A549 (cell line): ENCODE measurements at regions not wholly inside any gene's neighbourhood (a gene's known extent, or its start where the extent isn't known, plus 50 kb on each side); places are given as distances from the start of the nearest gene placed in this dataset.

Experiments used
- ATAC-seq, 2 experiments: fragments of 200-7000 bp in 1 of 2; fragments of >200 bp in 1 of 2; cut with Nextera tagmentation in 1 of 2; cut with Tn5 transposase in 1 of 2; 3 replicates each; pipeline versions ENCODE4 v1.8.0 to v1.9.1; 2018 to 2020; ENCODE audit warnings: mild to moderate bottlenecking in 1 of 2, moderate library complexity in 1 of 2
- CTCF ChIA-PET: fragments of 300-600 bp; sonication (Branson Sonifier 250); formaldehyde crosslinking; extraction: SDS; loops from one replicate; lab custom pipeline; 2021; ENCODE audit warnings: antibody characterized with exemption, inconsistent platforms; lab: Yijun Ruan, JAX
- POLR2A ChIA-PET: fragments of 350-600 bp; formaldehyde crosslinking; extraction: SDS; loops from one replicate; lab custom pipeline; 2021; ENCODE audit warnings: antibody characterized with exemption, inconsistent platforms; lab: Yijun Ruan, JAX
- DNase-seq, 2 experiments: peaks; one replicate each; pipeline versions ENCODE4 v3.0.0 to v3.0.0-alpha.2; 2011 to 2016; ENCODE audit warnings: low read depth in 1 of 2, low spot score in 1 of 2
- FAIRE-seq: peaks from 2 replicates; lab custom pipeline; 2011; peaks lifted over from hg19 to GRCh38; lab: Jason Lieb, UNC
- H3K27ac ChIP-seq, 2 experiments: fragments of >200 bp; sonication (Bioruptor Twin); formaldehyde crosslinking; 3 replicates each; pipeline ENCODE4 v1.5.1; 2016 to 2017
- H3K4me1 ChIP-seq: fragments of >200 bp; sonication (Bioruptor Twin); formaldehyde crosslinking; 3 replicates; pipeline ENCODE4 v1.6.1; 2016
- H3K4me2 ChIP-seq: fragments of >200 bp; sonication (Bioruptor Twin); formaldehyde crosslinking; 3 replicates; pipeline ENCODE4 v1.6.1; 2016
- H3K4me3 ChIP-seq: fragments of >200 bp; sonication (Bioruptor Twin); formaldehyde crosslinking; 3 replicates; pipeline ENCODE4 v1.5.1; 2016
- H3K9me3 ChIP-seq: fragments of >200 bp; sonication (Bioruptor Twin); formaldehyde crosslinking; 3 replicates; pipeline ENCODE4 v1.6.1; 2016
- BCL3 ChIP-seq: fragments of >200 bp; sonication (Bioruptor Twin); formaldehyde crosslinking; IDR thresholded peaks from 3 replicates; pipeline ENCODE4 v1.6.1; 2016
- BHLHE40 ChIP-seq: IDR thresholded peaks from 2 replicates; pipeline ENCODE4 v1.6.1; 2012; ENCODE audit warnings: low read depth, low read length, inconsistent platforms
- CEBPB ChIP-seq, 2 experiments: fragments of >200 bp in 1 of 2; sonication (Bioruptor Twin) in 1 of 2; formaldehyde crosslinking in 1 of 2; IDR thresholded peaks; 2 replicates each; pipeline ENCODE4 v1.6.1; 2012 to 2016
- CHD2 ChIP-seq: fragments of 150-350 bp; IDR thresholded peaks from 2 replicates; pipeline ENCODE4 v1.6.1; 2014; ENCODE audit warnings: low read length; ENCODE audit not compliant: partially characterized antibody
- CTCF ChIP-seq: fragments of >200 bp; sonication (Bioruptor Twin); formaldehyde crosslinking; IDR thresholded peaks from 3 replicates; pipeline ENCODE4 v1.5.1; 2016
- EHF ChIP-seq: fragments of 250-450 bp; sonication (Bioruptor Pico); IDR thresholded peaks from 2 replicates; pipeline ENCODE4 v1.5.0; 2020; ENCODE audit warnings: mild to moderate bottlenecking
- EHMT2 ChIP-seq: fragments of 200-600 bp; sonication (generic); IDR thresholded peaks from 2 replicates; pipeline ENCODE4 v1.6.1; 2016; ENCODE audit warnings: antibody characterized with exemption, low read depth, mild to moderate bottlenecking, moderate library complexity
- ESRRA ChIP-seq: fragments of 150-350 bp; IDR thresholded peaks from 2 replicates; pipeline ENCODE4 v1.6.1; 2014; ENCODE audit warnings: mild to moderate bottlenecking, low read length, borderline replicate concordance
- FOSL2 ChIP-seq, 2 experiments: fragments of 450-650 bp in 1 of 2; fragments of >200 bp in 1 of 2; sonication (Bioruptor Twin) in 1 of 2; formaldehyde crosslinking; IDR thresholded peaks; 2 replicates each; pipeline versions ENCODE4 v1.5.0 to v1.6.1; 2016 to 2020; ENCODE audit warnings: mild to moderate bottlenecking in 1 of 2, moderate library complexity in 1 of 2
- HOXA7 ChIP-seq: fragments of 250-450 bp; sonication (Bioruptor Pico); IDR thresholded peaks from 2 replicates; pipeline ENCODE4 v1.5.0; 2020; ENCODE audit warnings: mild to moderate bottlenecking, moderate library complexity
- HOXB5 ChIP-seq: fragments of 250-450 bp; sonication (Bioruptor Pico); IDR thresholded peaks from 2 replicates; pipeline ENCODE4 v1.5.0; 2020; ENCODE audit warnings: mild to moderate bottlenecking, moderate library complexity
- JUN ChIP-seq, 2 experiments: fragments of >200 bp; sonication (Bioruptor Twin); formaldehyde crosslinking; IDR thresholded peaks; 2 replicates in 1 of 2; 3 replicates in 1 of 2; pipeline ENCODE4 v1.6.1; 2016 to 2017
- JUNB ChIP-seq: fragments of >200 bp; sonication (Bioruptor Twin); formaldehyde crosslinking; IDR thresholded peaks from 2 replicates; pipeline ENCODE4 v1.6.1; 2016
- KDM1A ChIP-seq: fragments of 200-600 bp; sonication (generic); IDR thresholded peaks from 2 replicates; pipeline ENCODE4 v1.6.1; 2016; ENCODE audit warnings: low read depth, mild to moderate bottlenecking
- MAFK ChIP-seq: fragments of 450-650 bp; IDR thresholded peaks from 2 replicates; pipeline ENCODE4 v1.6.1; 2014; ENCODE audit not compliant: partially characterized antibody
- MAZ ChIP-seq: fragments of 150-350 bp; IDR thresholded peaks from 2 replicates; pipeline ENCODE4 v1.6.1; 2014; ENCODE audit warnings: antibody characterized with exemption, low read depth, low read length, borderline replicate concordance
- MYC ChIP-seq: IDR thresholded peaks from 2 replicates; pipeline ENCODE4 v1.6.1; 2012; ENCODE audit warnings: mild to moderate bottlenecking, inconsistent platforms, low read length, improper control_type of control experiment, borderline replicate concordance
- NPAS2 ChIP-seq: fragments of 250-450 bp; sonication (Bioruptor Pico); IDR thresholded peaks from 2 replicates; pipeline ENCODE4 v1.8.0; 2022; ENCODE audit warnings: mild to moderate bottlenecking, moderate library complexity, borderline replicate concordance
- POLR2AphosphoS2 ChIP-seq: conservative IDR thresholded peaks from 2 replicates; pipeline ENCODE4 v1.6.1; 2012; ENCODE audit warnings: low read length, improper control_type of control experiment, inconsistent platforms
- SREBF2 ChIP-seq: fragments of 450-650 bp; IDR thresholded peaks from 2 replicates; pipeline ENCODE4 v1.6.1; 2014; ENCODE audit warnings: mild to moderate bottlenecking, moderate library complexity
- TFCP2L1 ChIP-seq: fragments of 250-450 bp; sonication (Bioruptor Pico); IDR thresholded peaks from 2 replicates; pipeline ENCODE4 v1.5.0; 2021; ENCODE audit warnings: mild to moderate bottlenecking
- USF2 ChIP-seq: fragments of 450-650 bp; IDR thresholded peaks from 2 replicates; pipeline ENCODE4 v1.6.1; 2014; ENCODE audit warnings: antibody characterized with exemption
- WGBS: methylation state at CpG from one replicate; pipeline ENCODE4 v1.1.6; 2017; ENCODE audit errors: missing lambda C conversion rate; 5-methylcytosine and 5-hydroxymethylcytosine counted together
- TF ChIP-seq, protein P1 (sequence below): IDR thresholded peaks from 2 replicates; pipeline ENCODE4 v1.6.1; 2012

DNA sequence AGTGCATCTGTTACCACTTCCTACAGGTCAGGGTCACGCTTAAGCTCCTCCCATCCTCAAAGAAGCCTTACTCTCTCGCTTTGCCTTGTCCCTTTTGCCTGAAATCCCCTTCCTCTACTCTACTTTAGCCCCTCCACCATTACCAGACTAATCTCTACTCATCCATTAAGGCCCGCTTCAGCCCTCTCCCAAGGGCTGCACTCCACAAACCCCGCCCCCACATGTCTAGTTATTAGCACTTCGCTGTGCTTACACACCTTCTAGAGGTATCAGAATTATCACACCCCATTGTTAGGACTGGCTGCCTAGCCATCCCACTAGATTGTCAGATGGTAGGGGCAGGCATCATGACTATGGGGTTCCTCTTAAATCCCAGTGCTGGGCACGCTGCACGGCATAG is 565.7 kb upstream of the WWC1 start:
- H3K4me3 ChIP-seq: no peak overlapping the region
- ChIA-PET CTCF (interaction anchor here (0.5 to 1.1 kb wide), 2 partner anchors 85 to 493 kb away, joined by 3 to 4 read pairs; no protein-coding TSS in a partner anchor), POLR2A (no interaction called here)
- no peak for ATAC-seq
- TF ChIP-seq JUNB: no peak
- no peaks in the 10 kb centered on the region for H3K9me3 ChIP-seq
- peaks cover 17% of the 10 kb centered on the region for H3K4me1 ChIP-seq
- no peak overlapping the region for H3K4me2 ChIP-seq
- no peak for FAIRE-seq
- DNase-seq: no peak
- H3K27ac ChIP-seq: no peak overlapping the region
- whole genome bisulfite sequencing: 88% methylated on average over 7 of the region's 7 CpGs

GRCh38 chr5:167726642-167727041 is 564.8 kb upstream of the WWC1 start:
- WGBS: 44% methylated on average over 2 of the region's 2 CpGs
- POLR2A ChIA-PET: no interaction called here
- CTCF ChIA-PET: interaction anchor here (0.8 to 1.1 kb wide), 4 partner anchors 11 to 494 kb away, joined by 3 to 4 read pairs (median 4); no protein-coding TSS in a partner anchor

DNA sequence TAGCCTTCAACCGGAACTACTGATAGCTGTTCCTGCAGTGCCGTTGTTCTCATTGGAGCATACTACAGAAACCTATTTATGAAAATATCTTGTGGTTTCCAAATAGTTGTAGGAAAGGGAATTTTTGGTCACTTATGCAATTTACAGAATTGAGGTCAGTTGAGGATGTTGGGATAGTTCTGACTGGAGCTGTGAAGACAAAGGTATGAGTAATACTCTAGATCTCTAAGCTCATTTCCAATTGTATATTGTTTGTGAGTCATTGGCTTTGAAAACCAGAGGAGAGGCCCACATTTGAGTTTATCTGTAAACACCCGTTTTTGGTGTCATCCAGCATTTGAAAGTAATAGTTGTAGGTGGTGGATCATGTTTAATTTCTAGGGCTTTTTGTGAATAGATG is 561.3 kb upstream of the WWC1 start:
- Histone ChIP-seq H3K4me3 (no peak overlapping the region), H3K4me1 (peaks cover 17% of the 10 kb centered on the region), H3K27ac (peak overlapping the region in 1 of 2 experiments; percentile 57; a peak in 2 of 6 replicates), H3K9me3 (no peaks in the 10 kb centered on the region), H3K4me2 (peak overlapping the region; percentile 32)
- DNase-seq (peak; percentile 36 to 40), FAIRE-seq (peak; percentile 54), ATAC-seq (peak; percentile 88 to 91)
- CTCF ChIA-PET: no interaction called here
- TF ChIP-seq POLR2AphosphoS2: no peak
- no peak for TF ChIP-seq MAZ
- TF ChIP-seq BCL3: no peak
- peak; percentile 14 to 78; a peak in 3 of 4 replicates for TF ChIP-seq CEBPB (IDR thresholded peaks at IDR 0.05)
- no peak for TF ChIP-seq EHF (CRISPR knock-in tag)
- TF ChIP-seq HOXB5 (CRISPR knock-in tag): no peak
- TF ChIP-seq, protein P1, sequence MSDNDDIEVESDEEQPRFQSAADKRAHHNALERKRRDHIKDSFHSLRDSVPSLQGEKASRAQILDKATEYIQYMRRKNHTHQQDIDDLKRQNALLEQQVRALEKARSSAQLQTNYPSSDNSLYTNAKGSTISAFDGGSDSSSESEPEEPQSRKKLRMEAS: 0 out of 2 replicates have a peak, but pooled peaks have one; percentile 23
- TF ChIP-seq JUNB: peak; percentile 71
- no peak for TF ChIP-seq USF2
- TF ChIP-seq FOSL2 (IDR thresholded peaks at IDR 0.05): 0 out of 2 replicates have a peak, but pooled peaks have one; percentile 15
- TF ChIP-seq FOSL2 (CRISPR knock-in tag; IDR thresholded peaks at IDR 0.05): peak; percentile 80
- no peak for TF ChIP-seq TFCP2L1 (CRISPR knock-in tag)
- TF ChIP-seq KDM1A: no peak
- no peak for TF ChIP-seq EHMT2
- WGBS: 47% methylated on average over 3 of the region's 3 CpGs
- POLR2A ChIA-PET: interaction anchor here (0.6 kb wide), 1 partner anchor 31 kb away, joined by 3 read pairs; no protein-coding TSS in a partner anchor

More at GRCh38 chr5:167726642-167727041, 564.8 kb upstream of the WWC1 start:
- no peak overlapping the region for H3K4me2 ChIP-seq
- ATAC-seq (no peak), FAIRE-seq (no peak), DNase-seq (no peak)
- no peak overlapping the region for H3K27ac ChIP-seq
- peaks cover 20% of the 10 kb centered on the region for H3K4me1 ChIP-seq
- no peak overlapping the region for H3K4me3 ChIP-seq
- no peaks in the 10 kb centered on the region for H3K9me3 ChIP-seq
- TF ChIP-seq JUN (IDR thresholded peaks at IDR 0.05) (no peak), HOXA7 (CRISPR knock-in tag) (no peak), CHD2 (no peak), NPAS2 (CRISPR knock-in tag) (no peak), MYC (no peak), MAFK (no peak), ESRRA (no peak), CEBPB (IDR thresholded peaks at IDR 0.05) (no peak), CTCF (no peak), BHLHE40 (no peak), SREBF2 (no peak)
